A549 (cell line): ENCODE measurements at regions not wholly inside any gene's neighbourhood (a gene's known extent, or its start where the extent isn't known, plus 50 kb on each side); places are given as distances from the start of the nearest gene placed in this dataset.
"Not testable (repeated sequence)": the region's sequence is repeated elsewhere in the genome, so short reads cannot be mapped to it uniquely, and the experiment has no call there.

Experiments used
- ATAC-seq, 2 experiments: fragments of 200-7000 bp in 1 of 2; fragments of >200 bp in 1 of 2; cut with Nextera tagmentation in 1 of 2; cut with Tn5 transposase in 1 of 2; 3 replicates each; pipeline versions ENCODE4 v1.8.0 to v1.9.1; 2018 to 2020; ENCODE audit warnings: mild to moderate bottlenecking in 1 of 2, moderate library complexity in 1 of 2
- CTCF ChIA-PET: fragments of 300-600 bp; sonication (Branson Sonifier 250); formaldehyde crosslinking; extraction: SDS; loops from one replicate; lab custom pipeline; 2021; ENCODE audit warnings: antibody characterized with exemption, inconsistent platforms; lab: Yijun Ruan, JAX
- POLR2A ChIA-PET: fragments of 350-600 bp; formaldehyde crosslinking; extraction: SDS; loops from one replicate; lab custom pipeline; 2021; ENCODE audit warnings: antibody characterized with exemption, inconsistent platforms; lab: Yijun Ruan, JAX
- DNase-seq, 2 experiments: peaks; one replicate each; pipeline versions ENCODE4 v3.0.0 to v3.0.0-alpha.2; 2011 to 2016; ENCODE audit warnings: low read depth in 1 of 2, low spot score in 1 of 2
- FAIRE-seq: peaks from 2 replicates; lab custom pipeline; 2011; peaks lifted over from hg19 to GRCh38; lab: Jason Lieb, UNC
- H3K27ac ChIP-seq, 2 experiments: fragments of >200 bp; sonication (Bioruptor Twin); formaldehyde crosslinking; 3 replicates each; pipeline ENCODE4 v1.5.1; 2016 to 2017
- H3K4me1 ChIP-seq: fragments of >200 bp; sonication (Bioruptor Twin); formaldehyde crosslinking; 3 replicates; pipeline ENCODE4 v1.6.1; 2016
- H3K4me2 ChIP-seq: fragments of >200 bp; sonication (Bioruptor Twin); formaldehyde crosslinking; 3 replicates; pipeline ENCODE4 v1.6.1; 2016
- H3K4me3 ChIP-seq: fragments of >200 bp; sonication (Bioruptor Twin); formaldehyde crosslinking; 3 replicates; pipeline ENCODE4 v1.5.1; 2016
- H3K9me3 ChIP-seq: fragments of >200 bp; sonication (Bioruptor Twin); formaldehyde crosslinking; 3 replicates; pipeline ENCODE4 v1.6.1; 2016
- CBX8 ChIP-seq: fragments of 200-600 bp; sonication (generic); IDR thresholded peaks from 2 replicates; pipeline ENCODE4 v1.6.1; 2016
- CEBPB ChIP-seq, 2 experiments: fragments of >200 bp in 1 of 2; sonication (Bioruptor Twin) in 1 of 2; formaldehyde crosslinking in 1 of 2; IDR thresholded peaks; 2 replicates each; pipeline ENCODE4 v1.6.1; 2012 to 2016
- EHF ChIP-seq: fragments of 250-450 bp; sonication (Bioruptor Pico); IDR thresholded peaks from 2 replicates; pipeline ENCODE4 v1.5.0; 2020; ENCODE audit warnings: mild to moderate bottlenecking
- EP300 ChIP-seq, 2 experiments: fragments of >200 bp; sonication (Bioruptor Twin); formaldehyde crosslinking; IDR thresholded peaks; 2 replicates in 1 of 2; 3 replicates in 1 of 2; pipeline ENCODE4 v1.6.1; 2016 to 2017
- FOSL2 ChIP-seq, 2 experiments: fragments of 450-650 bp in 1 of 2; fragments of >200 bp in 1 of 2; sonication (Bioruptor Twin) in 1 of 2; formaldehyde crosslinking; IDR thresholded peaks; 2 replicates each; pipeline versions ENCODE4 v1.5.0 to v1.6.1; 2016 to 2020; ENCODE audit warnings: mild to moderate bottlenecking in 1 of 2, moderate library complexity in 1 of 2
- GATA3 ChIP-seq: IDR thresholded peaks from 2 replicates; pipeline ENCODE4 v1.6.1; 2012; ENCODE audit warnings: borderline replicate concordance
- HDAC2 ChIP-seq: fragments of 200-600 bp; sonication (generic); IDR thresholded peaks from 2 replicates; pipeline ENCODE4 v1.6.1; 2016
- HES2 ChIP-seq: fragments of >200 bp; sonication (Bioruptor Twin); formaldehyde crosslinking; IDR thresholded peaks from 2 replicates; pipeline ENCODE4 v1.6.1; 2016
- HOXA7 ChIP-seq: fragments of 250-450 bp; sonication (Bioruptor Pico); IDR thresholded peaks from 2 replicates; pipeline ENCODE4 v1.5.0; 2020; ENCODE audit warnings: mild to moderate bottlenecking, moderate library complexity
- JUN ChIP-seq, 2 experiments: fragments of >200 bp; sonication (Bioruptor Twin); formaldehyde crosslinking; IDR thresholded peaks; 2 replicates in 1 of 2; 3 replicates in 1 of 2; pipeline ENCODE4 v1.6.1; 2016 to 2017
- JUNB ChIP-seq: fragments of >200 bp; sonication (Bioruptor Twin); formaldehyde crosslinking; IDR thresholded peaks from 2 replicates; pipeline ENCODE4 v1.6.1; 2016
- KDM1A ChIP-seq: fragments of 200-600 bp; sonication (generic); IDR thresholded peaks from 2 replicates; pipeline ENCODE4 v1.6.1; 2016; ENCODE audit warnings: low read depth, mild to moderate bottlenecking
- MAFK ChIP-seq: fragments of 450-650 bp; IDR thresholded peaks from 2 replicates; pipeline ENCODE4 v1.6.1; 2014; ENCODE audit not compliant: partially characterized antibody
- MAX ChIP-seq: IDR thresholded peaks from 2 replicates; pipeline ENCODE4 v1.6.1; 2012
- MAZ ChIP-seq: fragments of 150-350 bp; IDR thresholded peaks from 2 replicates; pipeline ENCODE4 v1.6.1; 2014; ENCODE audit warnings: antibody characterized with exemption, low read depth, low read length, borderline replicate concordance
- NR3C1 ChIP-seq: fragments of >200 bp; sonication (Bioruptor Twin); formaldehyde crosslinking; IDR thresholded peaks from 3 replicates; pipeline ENCODE4 v1.6.1; 2017
- PHF8 ChIP-seq: fragments of 200-600 bp; sonication (generic); IDR thresholded peaks from 2 replicates; pipeline ENCODE4 v1.6.1; 2016; ENCODE audit warnings: low read depth, mild to moderate bottlenecking, antibody characterized with exemption, moderate library complexity, borderline replicate concordance
- RAD21 ChIP-seq, 2 experiments: fragments of >200 bp in 1 of 2; sonication (Bioruptor Twin) in 1 of 2; formaldehyde crosslinking in 1 of 2; IDR thresholded peaks in 1 of 2; conservative IDR thresholded peaks in 1 of 2; 2 replicates in 1 of 2; 3 replicates in 1 of 2; pipeline ENCODE4 v1.6.1; 2012 to 2018; ENCODE audit warnings: inconsistent platforms in 1 of 2
- RCOR1 ChIP-seq: fragments of 150-350 bp; IDR thresholded peaks from 2 replicates; pipeline ENCODE4 v1.6.1; 2014; ENCODE audit warnings: antibody characterized with exemption, low read length, low read depth
- SMC3 ChIP-seq: fragments of >200 bp; sonication (Bioruptor Twin); formaldehyde crosslinking; IDR thresholded peaks from 3 replicates; pipeline ENCODE4 v1.6.1; 2018; ENCODE audit warnings: inconsistent platforms
- SREBF2 ChIP-seq: fragments of 450-650 bp; IDR thresholded peaks from 2 replicates; pipeline ENCODE4 v1.6.1; 2014; ENCODE audit warnings: mild to moderate bottlenecking, moderate library complexity
- ZNF302 ChIP-seq: fragments of 250-450 bp; sonication (Bioruptor Pico); IDR thresholded peaks from 2 replicates; pipeline ENCODE4 v1.9.0; 2021; ENCODE audit warnings: inconsistent platforms, mild to moderate bottlenecking, moderate library complexity
- WGBS: methylation state at CpG from one replicate; pipeline ENCODE4 v1.1.6; 2017; ENCODE audit errors: missing lambda C conversion rate; 5-methylcytosine and 5-hydroxymethylcytosine counted together
- TF ChIP-seq, protein P1 (sequence below): fragments of >200 bp; sonication (Bioruptor Twin); formaldehyde crosslinking; IDR thresholded peaks from 3 replicates; pipeline ENCODE4 v1.6.1; 2016

DNA sequence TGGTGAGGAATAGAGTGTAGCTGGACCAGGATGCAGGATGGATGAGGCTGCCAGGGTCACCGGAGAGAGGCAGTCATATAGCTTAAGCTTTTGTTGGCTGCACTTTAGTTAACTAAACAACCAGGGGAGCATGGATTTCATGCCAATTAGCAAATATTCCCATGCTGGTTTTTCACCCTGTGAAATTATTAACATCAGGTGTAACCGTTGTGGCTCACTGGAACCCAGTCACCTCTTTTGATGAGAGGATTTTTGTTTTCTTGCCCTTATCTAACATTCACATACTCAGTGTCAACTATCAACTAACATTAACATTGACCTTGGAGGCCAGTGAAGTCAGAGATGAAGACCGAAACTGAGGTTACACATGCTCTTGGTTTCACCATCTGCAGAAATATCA lies 97.2 kb upstream of the BASP1 start:
- Histone ChIP-seq H3K27ac (peak overlapping the region; percentile 87 to 92), H3K9me3 (no peaks in the 10 kb centered on the region), H3K4me2 (no peak overlapping the region), H3K4me3 (no peak overlapping the region), H3K4me1 (peaks cover 40% of the 10 kb centered on the region)
- 55% methylated on average over 3 of the region's 3 CpGs for WGBS
- no peak for FAIRE-seq
- TF ChIP-seq NR3C1 = no peak
- ATAC-seq = no peak
- no peak for DNase-seq
- ChIA-PET POLR2A (interaction anchor here (0.6 kb wide), 1 partner anchor 609 kb away, joined by 6 read pairs; no protein-coding TSS in a partner anchor), CTCF (interaction anchor here (0.6 to 1.5 kb wide), 6 partner anchors 8 to 570 kb away, joined by 3 to 6 read pairs (median 4); no protein-coding TSS in a partner anchor)

DNA sequence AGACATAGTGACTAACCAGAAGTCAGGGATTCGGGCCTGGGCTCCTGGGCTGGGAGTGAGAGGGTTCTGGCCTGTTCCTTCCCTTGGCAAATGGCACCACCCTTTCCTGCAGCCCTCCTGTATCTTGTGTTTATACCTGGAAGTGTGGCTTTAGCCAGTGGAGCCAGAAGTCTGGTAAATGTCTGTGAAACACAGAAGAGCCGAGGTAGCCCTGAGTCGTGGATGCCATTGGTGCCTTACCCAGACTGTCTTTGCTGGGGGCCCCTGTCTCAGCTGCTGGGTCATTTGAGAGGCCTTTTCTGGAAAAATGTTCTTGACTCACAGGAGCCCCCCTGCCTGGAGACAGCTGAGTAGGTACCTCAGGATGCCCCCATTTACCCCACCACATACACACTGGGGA lies 95.7 kb upstream of the BASP1 start:
- H3K27ac ChIP-seq = peak overlapping the region; percentile 2 to 72; a peak in 4 of 6 replicates
- H3K4me2 ChIP-seq = no peak overlapping the region
- H3K9me3 ChIP-seq = no peaks in the 10 kb centered on the region
- H3K4me1 ChIP-seq = peaks cover 38% of the 10 kb centered on the region
- ChIA-PET POLR2A (no interaction called here), CTCF (interaction anchor here (1.2 to 1.3 kb wide), 3 partner anchors 10 to 188 kb away, joined by 3 to 6 read pairs (median 3); no protein-coding TSS in a partner anchor)
- DNase-seq (no peak), ATAC-seq (no peak), FAIRE-seq (no peak)
- 98% methylated on average over 3 of the region's 3 CpGs for WGBS
- no peak overlapping the region for H3K4me3 ChIP-seq
- TF ChIP-seq EP300 (IDR thresholded peaks at IDR 0.05) = no peak
- TF ChIP-seq SREBF2 = no peak
- no peak for TF ChIP-seq MAX

- CTCF ChIA-PET = no interaction called here
- DNase-seq = no peak
- H3K9me3 ChIP-seq = no peaks in the 10 kb centered on the region
- POLR2A ChIA-PET = no interaction called here
- no peak for FAIRE-seq
- H3K4me1 ChIP-seq = peaks cover 43% of the 10 kb centered on the region
- 96% methylated on average over 5 of the region's 5 CpGs for WGBS
- no peak for ATAC-seq
- TF ChIP-seq MAX (no peak), MAZ (no peak), KDM1A (no peak), HOXA7 (CRISPR knock-in tag) (no peak), ZNF302 (CRISPR knock-in tag) (no peak), EP300 (IDR thresholded peaks at IDR 0.05) (no peak), NR3C1 (no peak), RCOR1 (no peak), JUNB (no peak), HES2 (no peak)
- TF ChIP-seq, protein P1, sequence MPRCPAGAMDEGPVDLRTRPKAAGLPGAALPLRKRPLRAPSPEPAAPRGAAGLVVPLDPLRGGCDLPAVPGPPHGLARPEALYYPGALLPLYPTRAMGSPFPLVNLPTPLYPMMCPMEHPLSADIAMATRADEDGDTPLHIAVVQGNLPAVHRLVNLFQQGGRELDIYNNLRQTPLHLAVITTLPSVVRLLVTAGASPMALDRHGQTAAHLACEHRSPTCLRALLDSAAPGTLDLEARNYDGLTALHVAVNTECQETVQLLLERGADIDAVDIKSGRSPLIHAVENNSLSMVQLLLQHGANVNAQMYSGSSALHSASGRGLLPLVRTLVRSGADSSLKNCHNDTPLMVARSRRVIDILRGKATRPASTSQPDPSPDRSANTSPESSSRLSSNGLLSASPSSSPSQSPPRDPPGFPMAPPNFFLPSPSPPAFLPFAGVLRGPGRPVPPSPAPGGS = no peak
- H3K4me3 ChIP-seq = no peak overlapping the region
- H3K27ac ChIP-seq = peak overlapping the region in 1 of 2 experiments; percentile 72; a peak in 2 of 6 replicates
- H3K4me2 ChIP-seq = no peak overlapping the region
These were observed 94.4 kb upstream of the BASP1 start for GRCh38 chr5:17123010-17123409.

DNA sequence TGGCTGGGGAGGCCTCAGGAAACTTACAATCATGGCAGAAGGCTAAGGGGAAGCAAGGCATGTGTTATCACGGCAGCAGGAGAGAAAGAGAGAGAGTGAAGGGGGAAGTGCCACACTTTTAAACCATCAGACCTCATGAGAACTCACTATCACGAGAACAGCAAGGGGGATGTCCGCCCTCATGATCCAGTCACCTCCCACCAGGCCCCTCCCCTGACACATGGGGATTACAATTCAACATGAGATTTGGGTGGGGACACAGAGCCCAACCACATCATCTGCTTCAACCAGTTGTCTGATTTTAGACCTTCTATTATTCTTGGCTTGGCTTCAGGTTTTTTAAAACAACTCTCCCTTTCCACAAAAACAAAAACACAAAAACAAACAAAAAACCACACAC lies 93.7 kb upstream of the BASP1 start:
- Histone ChIP-seq H3K27ac (peak overlapping the region in 1 of 2 experiments; percentile 54; a peak in 3 of 6 replicates), H3K4me1 (peaks cover 44% of the 10 kb centered on the region)
- H3K9me3 ChIP-seq, ATAC-seq, POLR2A ChIA-PET, CTCF ChIA-PET, FAIRE-seq, H3K4me3 ChIP-seq, H3K4me2 ChIP-seq, DNase-seq: not testable (repeated sequence)
- 83% methylated on average over 3 of the region's 3 CpGs for WGBS

- H3K4me1 ChIP-seq = peaks cover 43% of the 10 kb centered on the region
- ChIA-PET CTCF (interaction anchor here (1.0 to 3.1 kb wide), 3 partner anchors 8 to 62 kb away, joined by 4 to 26 read pairs (median 5); no protein-coding TSS in a partner anchor), POLR2A (interaction anchor here (0.6 to 1.0 kb wide), 3 partner anchors 43 to 326 kb away, joined by 4 to 11 read pairs (median 5); partner anchors contain the start of gene MYO10)
- WGBS = 7% methylated on average over 8 of the region's 8 CpGs
- H3K4me2 ChIP-seq = peak overlapping the region; percentile 66
- no peak for FAIRE-seq
- H3K9me3 ChIP-seq = no peaks in the 10 kb centered on the region
- no peak overlapping the region for H3K4me3 ChIP-seq
- ATAC-seq = peak; percentile 91 to 92
- H3K27ac ChIP-seq = peak overlapping the region; percentile 65 to 88
- peak; percentile 82 to 87 for DNase-seq
- TF ChIP-seq CBX8 (no peak), KDM1A (peak; percentile 40; the same call in 1 of the 2 replicates), RAD21 (conservative IDR thresholded peaks at IDR 0.05 in 1 of 2, IDR thresholded peaks at IDR 0.05 in 1 of 2) (peak in 1 of 2 experiments; percentile 23; a peak in 4 of 5 replicates), EHF (no peak), EP300 (IDR thresholded peaks at IDR 0.05) (peak; percentile 50 to 63; a peak in 2 of 5 replicates), SREBF2 (no peak), MAFK (peak; percentile 97), GATA3 (peak; percentile 88), SMC3 (peak; percentile 28; the same call in 1 of the 3 replicates), HDAC2 (0 out of 2 replicates have a peak, but pooled peaks have one; percentile 71), CEBPB (IDR thresholded peaks at IDR 0.05) (peak in 1 of 2 experiments; percentile 44; a peak in 1 of 4 replicates), ZNF302 (CRISPR knock-in tag) (no peak), JUNB (peak; percentile 95), JUN (IDR thresholded peaks at IDR 0.05) (peak; percentile 54 to 72; a peak in 3 of 5 replicates), FOSL2 (IDR thresholded peaks at IDR 0.05) (peak; percentile 87), FOSL2 (CRISPR knock-in tag; IDR thresholded peaks at IDR 0.05) (peak; percentile 97), PHF8 (no peak)
- TF ChIP-seq, protein P1 = 0 out of 3 replicates have a peak, but pooled peaks have one; percentile 60
These were observed 89.6 kb upstream of the BASP1 start for GRCh38 chr5:17127743-17128231.
